HepG2 (cell line): ENCODE measurements at regions not wholly inside any gene's neighbourhood (a gene's known extent, or its start where the extent isn't known, plus 50 kb on each side); places are given as distances from the start of the nearest gene placed in this dataset.
"Not testable (repeated sequence)": the region's sequence is repeated elsewhere in the genome, so short reads cannot be mapped to it uniquely, and the experiment has no call there.

Source experiments
- ATAC-seq: fragments of 200-7000 bp; cut with Tn5 transposase; 3 replicates; pipeline ENCODE4 v1.9.1; 2020; ENCODE audit warnings: mild to moderate bottlenecking, moderate library complexity
- BruUV-seq: library from RNA; stranded (reverse); fragments of 400-500 nt; replicated peaks from 2 replicates; lab custom pipeline; 2021; lab: Mats Ljungman, UMichigan
- CTCF ChIA-PET: fragments of 300-600 bp; formaldehyde crosslinking; extraction: SDS; loops from one replicate; lab custom pipeline; 2021; ENCODE audit warnings: low total read pairs, inconsistent platforms, low intra/inter-chr PET ratio; lab: Yijun Ruan, JAX
- POLR2A ChIA-PET: fragments of 350-600 bp; sonication (Branson Sonifier 250); formaldehyde crosslinking; loops from one replicate; lab custom pipeline; 2020; ENCODE audit warnings: antibody characterized with exemption, inconsistent platforms; lab: Yijun Ruan, JAX
- DNase-seq: peaks from one replicate; pipeline ENCODE4 v3.0.0-alpha.2; 2015; ENCODE audit warnings: low spot score
- FAIRE-seq: peaks from 3 replicates; lab custom pipeline; 2011; peaks lifted over from hg19 to GRCh38; lab: Jason Lieb, UNC
- H2AFZ ChIP-seq: one replicate; pipeline ENCODE4 v1.6.1; 2011; ENCODE audit warnings: low read length, inconsistent platforms
- H3K27ac ChIP-seq: fragments of 300-600 bp; 3 replicates; pipeline ENCODE4 v1.8.0; 2011; ENCODE audit warnings: mixed run types, mild to moderate bottlenecking, mixed read lengths, low read length, inconsistent platforms; ENCODE audit not compliant: insufficient read depth; ENCODE audit errors: extremely low read length
- H3K27me3 ChIP-seq, 2 experiments: fragments of 200-600 bp in 1 of 2; 2 replicates in 1 of 2; 3 replicates in 1 of 2; pipeline versions ENCODE4 v1.6.0 to v1.8.0; 2011; ENCODE audit warnings: low read length in 2 of 2, mild to moderate bottlenecking in 2 of 2, moderate library complexity in 2 of 2, inconsistent platforms in 1 of 2; ENCODE audit not compliant: insufficient read depth in 2 of 2, control insufficient read depth in 1 of 2
- H3K36me3 ChIP-seq, 2 experiments: fragments of 200-600 bp in 1 of 2; replicated peaks in 1 of 2; 2 replicates in 1 of 2; 3 replicates in 1 of 2; pipeline versions ENCODE4 v1.5.1 to v1.8.0; 2011; ENCODE audit warnings: low read length in 2 of 2, inconsistent platforms in 1 of 2; ENCODE audit not compliant: insufficient read depth in 2 of 2, control insufficient read depth in 1 of 2
- H3K4me1 ChIP-seq: 2 replicates; pipeline ENCODE4 v1.5.1; 2012; ENCODE audit warnings: low read length, inconsistent platforms; ENCODE audit not compliant: insufficient read depth
- H3K4me2 ChIP-seq: 2 replicates; pipeline ENCODE4 v1.6.0; 2011; ENCODE audit warnings: low read depth, low read length, inconsistent platforms
- H3K4me3 ChIP-seq, 3 experiments: fragments of 200-600 bp in 1 of 3; sonication (generic), shearing (Covaris generic) in 1 of 3; replicated peaks in 1 of 3; 2 replicates each; pipeline ENCODE4 v1.5.1; 2011 to 2016; ENCODE audit warnings: low read length in 3 of 3, inconsistent platforms in 2 of 3, low read depth in 2 of 3, mild to moderate bottlenecking in 2 of 3, control low read depth in 1 of 3, mixed read lengths in 1 of 3; ENCODE audit not compliant: insufficient read depth in 1 of 3
- H3K79me2 ChIP-seq: one replicate; pipeline ENCODE4 v1.6.1; 2011; ENCODE audit warnings: low read length, inconsistent platforms; ENCODE audit not compliant: insufficient read depth
- H3K9ac ChIP-seq: 2 replicates; pipeline ENCODE4 v1.6.0; 2011; ENCODE audit warnings: mild to moderate bottlenecking, low read depth, low read length, inconsistent platforms; ENCODE audit not compliant: insufficient read depth
- H3K9me3 ChIP-seq: 2 replicates; pipeline ENCODE4 v1.5.1; 2012; ENCODE audit warnings: mild to moderate bottlenecking, low read length
- H4K20me1 ChIP-seq: 2 replicates; pipeline ENCODE4 v1.6.0; 2011; ENCODE audit warnings: inconsistent platforms, mild to moderate bottlenecking, low read length, moderate library complexity; ENCODE audit not compliant: insufficient read depth
- MAFG ChIP-seq: sonication (generic); formaldehyde crosslinking; IDR thresholded peaks from 2 replicates; pipeline ENCODE4 v1.5.1; 2020; ENCODE audit warnings: mild to moderate bottlenecking, missing genetic modification reagents
- NKX3-1 ChIP-seq: sonication (generic); formaldehyde crosslinking; IDR thresholded peaks from 2 replicates; pipeline ENCODE4 v1.5.0; 2020; ENCODE audit warnings: missing genetic modification reagents
- SP5 ChIP-seq: IDR thresholded peaks from 2 replicates; pipeline ENCODE4 v1.6.1; 2016; ENCODE audit warnings: low read depth, borderline replicate concordance
- TCF12 ChIP-seq, 2 experiments: fragments of 450-650 bp in 1 of 2; sonication (generic) in 1 of 2; formaldehyde crosslinking in 1 of 2; IDR thresholded peaks; 2 replicates each; pipeline versions ENCODE4 v1.6.1 to v1.8.0; 2017 to 2022; ENCODE audit warnings: antibody characterized with exemption in 1 of 2, mild to moderate bottlenecking in 1 of 2, missing genetic modification reagents in 1 of 2, moderate library complexity in 1 of 2
- TEAD2 ChIP-seq: sonication (generic); formaldehyde crosslinking; IDR thresholded peaks from 2 replicates; pipeline ENCODE4 v1.9.0; 2021; ENCODE audit warnings: missing genetic modification reagents
- ZNF451 ChIP-seq: sonication (generic); formaldehyde crosslinking; IDR thresholded peaks from 2 replicates; pipeline ENCODE4 v1.5.0; 2020; ENCODE audit warnings: mild to moderate bottlenecking, missing genetic modification reagents
- ZNF556 ChIP-seq: sonication (generic); formaldehyde crosslinking; IDR thresholded peaks from 2 replicates; pipeline ENCODE4 v1.4.0; 2020; ENCODE audit warnings: mild to moderate bottlenecking, missing genetic modification reagents, borderline replicate concordance
- WGBS: methylation state at CpG from one replicate; pipeline ENCODE4 v1.1.6; 2017; ENCODE audit warnings: low lambda C conversion rate; 5-methylcytosine and 5-hydroxymethylcytosine counted together
- in situ Hi-C: cut with HindIII; loops from 2 replicates; pipeline ENCODE4 v1.10.0; 2017; ENCODE audit warnings: low pct_unique_long_range_greater_than_20kb; ENCODE audit not compliant: extremely low pct_ligation_motif_present
- intact Hi-C: fragments of 100-400 bp; cut with micrococcal nuclease; formaldehyde crosslinking; loops from one replicate; pipeline ENCODE4 v1.10.0; 2022; ENCODE audit not compliant: unreplicated experiment
- TF ChIP-seq, protein P1 (sequence below): sonication (generic); formaldehyde crosslinking; IDR thresholded peaks from 2 replicates; pipeline ENCODE4 v1.4.0; 2020; ENCODE audit warnings: low read depth, mild to moderate bottlenecking, missing genetic modification reagents
- TF ChIP-seq, protein P2 (sequence below): sonication (generic); formaldehyde crosslinking; IDR thresholded peaks from 2 replicates; pipeline ENCODE4 v1.8.1; 2023; ENCODE audit warnings: mild to moderate bottlenecking, moderate library complexity, missing genetic modification reagents
- TF ChIP-seq, protein P3 (sequence below): sonication (generic); formaldehyde crosslinking; IDR thresholded peaks from 2 replicates; pipeline ENCODE4 v1.5.0; 2020; ENCODE audit warnings: mild to moderate bottlenecking, missing genetic modification reagents

DNA sequence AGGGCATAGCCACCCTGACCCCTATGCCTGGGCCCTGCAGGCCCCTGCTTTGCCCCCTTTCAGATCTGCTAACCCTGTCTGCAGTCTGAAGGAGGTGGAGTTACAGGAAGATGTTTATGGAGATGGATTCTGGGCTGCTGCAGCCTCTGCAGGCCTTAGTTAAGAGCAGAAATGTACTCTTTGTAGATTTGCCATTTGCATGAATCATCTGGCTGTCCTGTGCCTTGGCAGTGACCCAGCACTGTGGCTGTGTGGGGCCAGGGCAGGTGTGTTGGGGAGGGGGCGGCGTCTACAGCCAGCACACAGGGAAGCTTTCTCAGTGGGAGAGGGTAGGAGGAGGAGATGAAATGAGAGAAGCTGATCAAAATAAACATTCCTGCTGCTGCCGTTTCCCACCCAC lies 867.3 kb downstream of the PLA2G4A start (continued):
- no peak for TF ChIP-seq TCF12 (IDR thresholded peaks at IDR 0.05)
- no peak for TF ChIP-seq TCF12 (CRISPR knock-in tag; IDR thresholded peaks at IDR 0.05)
- TF ChIP-seq NKX3-1 = no peak
- TF ChIP-seq, all 625 proteins: peak for 0

DNA sequence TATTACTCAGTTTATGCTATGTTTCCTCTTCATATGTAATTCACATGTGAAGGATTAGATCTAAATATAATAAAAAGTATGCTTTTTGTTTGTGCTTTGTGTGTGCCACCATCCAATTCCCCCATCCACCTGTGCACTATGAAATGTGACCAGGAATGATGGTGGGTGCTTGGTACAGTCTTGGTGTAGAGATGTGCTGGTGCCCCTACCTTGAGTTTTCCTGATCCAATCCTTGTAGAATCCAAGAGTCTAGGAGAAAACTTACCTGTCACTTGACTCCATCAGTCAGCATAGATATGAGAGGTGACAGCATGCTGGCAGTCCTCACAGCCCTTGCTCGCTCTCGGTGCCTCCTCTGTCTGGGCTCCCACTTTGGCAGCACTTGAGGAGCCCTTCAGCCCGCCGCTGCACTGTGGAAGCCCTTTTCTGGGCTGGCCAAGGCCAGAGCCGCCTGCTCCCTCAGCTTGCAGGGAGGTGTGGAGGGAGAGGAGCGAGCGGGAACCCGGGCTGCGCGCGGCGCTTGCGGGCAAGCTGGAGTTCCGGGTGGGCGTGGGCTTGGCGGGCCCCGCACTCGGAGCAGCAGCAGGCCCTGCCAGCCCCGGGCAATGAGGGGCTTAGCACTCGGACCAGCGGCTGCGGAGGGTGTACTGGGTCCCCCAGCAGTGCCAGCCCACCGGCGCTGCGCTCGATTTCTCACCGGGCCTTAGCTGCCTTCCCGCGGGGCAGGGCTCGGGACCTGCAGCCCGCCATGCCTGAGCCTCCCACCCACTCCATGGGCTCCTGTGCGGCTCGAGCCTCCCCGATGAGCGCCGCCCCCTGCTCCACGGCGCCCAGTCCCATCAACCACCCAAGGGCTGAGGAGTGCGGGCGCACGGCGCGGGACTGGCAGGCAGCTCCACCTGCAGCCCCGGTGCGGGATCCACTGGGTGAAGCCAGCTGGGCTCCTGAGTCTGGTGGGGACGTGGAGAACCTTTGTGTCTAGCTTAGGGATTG lies 874.7 kb downstream of the PLA2G4A start:
- H3K4me1 ChIP-seq, ATAC-seq, H2AFZ ChIP-seq, H3K9ac ChIP-seq, intact Hi-C loops, BruUV-seq, CTCF ChIA-PET, H4K20me1 ChIP-seq, H3K27ac ChIP-seq, DNase-seq, H3K4me3 ChIP-seq, in situ Hi-C loops, H3K36me3 ChIP-seq, H3K4me2 ChIP-seq, POLR2A ChIA-PET, H3K9me3 ChIP-seq, FAIRE-seq, H3K27me3 ChIP-seq, H3K79me2 ChIP-seq: not testable (repeated sequence)
- 71% methylated on average over 8 of the region's 46 CpGs for WGBS

DNA sequence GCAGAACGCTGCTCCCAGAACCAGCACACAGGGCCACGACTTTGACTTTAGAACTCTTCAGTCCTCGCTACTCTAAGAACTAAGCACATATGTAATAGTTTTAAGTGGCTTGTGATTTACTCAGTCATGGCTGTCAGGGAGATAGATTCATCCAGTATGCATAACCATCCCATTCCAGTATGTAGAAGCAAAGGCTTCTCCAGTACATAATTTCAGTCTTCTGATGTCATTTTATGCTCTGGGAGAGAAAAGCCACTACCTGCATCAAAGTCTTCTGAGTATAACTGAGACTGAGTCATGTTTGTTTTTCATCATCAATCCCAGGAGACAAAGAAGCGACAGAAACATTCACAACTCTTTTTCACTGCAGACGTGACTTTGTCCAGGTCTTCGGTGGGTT lies 885.7 kb downstream of the PLA2G4A start:
- no peak for DNase-seq
- no TSS peak for BruUV-seq
- no peak for ATAC-seq
- TF ChIP-seq, protein P1, sequence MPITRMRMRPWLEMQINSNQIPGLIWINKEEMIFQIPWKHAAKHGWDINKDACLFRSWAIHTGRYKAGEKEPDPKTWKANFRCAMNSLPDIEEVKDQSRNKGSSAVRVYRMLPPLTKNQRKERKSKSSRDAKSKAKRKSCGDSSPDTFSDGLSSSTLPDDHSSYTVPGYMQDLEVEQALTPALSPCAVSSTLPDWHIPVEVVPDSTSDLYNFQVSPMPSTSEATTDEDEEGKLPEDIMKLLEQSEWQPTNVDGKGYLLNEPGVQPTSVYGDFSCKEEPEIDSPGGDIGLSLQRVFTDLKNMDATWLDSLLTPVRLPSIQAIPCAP (CRISPR knock-in tag) = no peak
- no peak for TF ChIP-seq TEAD2 (CRISPR knock-in tag)
- TF ChIP-seq ZNF556 (CRISPR knock-in tag) = no peak
- TF ChIP-seq MAFG (CRISPR knock-in tag) = no peak
- TF ChIP-seq, protein P2, sequence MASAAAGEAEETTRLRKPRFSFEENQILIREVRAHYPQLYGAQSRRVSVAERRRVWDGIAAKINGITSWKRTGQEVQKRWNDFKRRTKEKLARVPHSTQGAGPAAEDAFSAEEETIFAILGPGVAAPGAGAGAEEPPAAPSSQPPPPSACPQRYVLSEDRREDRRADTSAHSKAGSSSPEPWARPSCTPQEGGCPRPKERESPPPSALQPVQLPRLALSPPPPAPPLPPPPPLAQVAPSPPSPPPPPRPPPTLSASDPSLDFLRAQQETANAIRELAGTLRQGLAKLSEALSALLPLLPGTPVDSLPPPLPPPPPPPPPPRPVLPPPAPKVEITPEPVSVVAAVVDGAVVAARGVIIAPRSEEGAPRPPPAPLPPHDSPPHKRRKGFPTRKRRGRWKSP = no peak
- no peak for TF ChIP-seq SP5 (CRISPR knock-in tag)
- TF ChIP-seq, protein P3, sequence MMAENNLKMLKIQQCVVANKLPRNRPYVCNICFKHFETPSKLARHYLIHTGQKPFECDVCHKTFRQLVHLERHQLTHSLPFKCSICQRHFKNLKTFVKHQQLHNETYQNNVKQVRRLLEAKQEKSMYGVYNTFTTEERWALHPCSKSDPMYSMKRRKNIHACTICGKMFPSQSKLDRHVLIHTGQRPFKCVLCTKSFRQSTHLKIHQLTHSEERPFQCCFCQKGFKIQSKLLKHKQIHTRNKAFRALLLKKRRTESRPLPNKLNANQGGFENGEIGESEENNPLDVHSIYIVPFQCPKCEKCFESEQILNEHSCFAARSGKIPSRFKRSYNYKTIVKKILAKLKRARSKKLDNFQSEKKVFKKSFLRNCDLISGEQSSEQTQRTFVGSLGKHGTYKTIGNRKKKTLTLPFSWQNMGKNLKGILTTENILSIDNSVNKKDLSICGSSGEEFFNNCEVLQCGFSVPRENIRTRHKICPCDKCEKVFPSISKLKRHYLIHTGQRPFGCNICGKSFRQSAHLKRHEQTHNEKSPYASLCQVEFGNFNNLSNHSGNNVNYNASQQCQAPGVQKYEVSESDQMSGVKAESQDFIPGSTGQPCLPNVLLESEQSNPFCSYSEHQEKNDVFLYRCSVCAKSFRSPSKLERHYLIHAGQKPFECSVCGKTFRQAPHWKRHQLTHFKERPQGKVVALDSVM (CRISPR knock-in tag) = no peak
- no peak for TF ChIP-seq ZNF451 (CRISPR knock-in tag)

More for the DNA sequence above, 885.7 kb downstream of the PLA2G4A start:
- intact Hi-C loops = no loop called here
- Histone ChIP-seq H3K9me3 (peaks cover 13% of the 10 kb centered on the region; the same call in 1 of the 2 replicates), H3K27me3 (no peaks in the 10 kb centered on the region), H3K9ac (no peak overlapping the region), H2AFZ (no peak overlapping the region), H3K4me2 (no peak overlapping the region), H4K20me1 (no peaks in the 10 kb centered on the region), H3K79me2 (no peaks in the 10 kb centered on the region), H3K27ac (no peak overlapping the region), H3K4me1 (no peaks in the 10 kb centered on the region), H3K36me3 (no peaks in the 10 kb centered on the region), H3K4me3 (no peak overlapping the region)
- in situ Hi-C loops = no loop called here
- FAIRE-seq = no peak
- CTCF ChIA-PET = no interaction called here
- POLR2A ChIA-PET = no interaction called here
- 3% methylated on average over 3 of the region's 6 CpGs for WGBS
